Epithelial cell of prostate (primary cell): ENCODE measurements at regions not wholly inside any gene's neighbourhood (a gene's known extent, or its start where the extent isn't known, plus 50 kb on each side); places are given as distances from the start of the nearest gene placed in this dataset.

Source experiments
- DNase-seq: peaks from one replicate; pipeline ENCODE4 v3.0.0-alpha.2; 2011; ENCODE audit warnings: low read depth, low spot score
- H3K27ac ChIP-seq: fragments of 450-650 bp; 2 replicates; pipeline ENCODE4 v1.5.1; 2017; ENCODE audit warnings: mild to moderate bottlenecking

DNA sequence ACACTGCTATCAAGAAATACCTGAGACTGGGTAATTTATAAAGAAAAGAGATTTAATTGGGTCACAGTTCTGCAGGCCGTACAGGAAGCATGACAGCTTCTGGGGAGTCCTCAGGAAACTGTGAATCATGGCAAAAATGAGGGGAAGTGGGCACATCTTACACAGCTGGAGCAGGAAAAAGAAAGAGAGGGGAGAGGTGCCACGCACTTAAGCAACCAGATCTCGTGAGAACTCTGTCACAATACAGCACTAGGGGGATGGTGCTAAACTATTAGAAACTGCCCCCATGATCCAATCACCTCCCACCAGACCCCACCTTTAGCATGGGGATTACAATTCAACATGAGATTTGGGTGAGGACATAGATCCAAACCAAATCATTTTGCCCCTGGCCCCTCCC, 105.5 kb upstream of the CPLX2 start:
- no peak for DNase-seq
- H3K27ac ChIP-seq = no peak overlapping the region

GRCh38 chr5:175766963-175767362, 104.4 kb upstream of the CPLX2 start:
- H3K27ac ChIP-seq = no peak overlapping the region
- no peak for DNase-seq

DNA sequence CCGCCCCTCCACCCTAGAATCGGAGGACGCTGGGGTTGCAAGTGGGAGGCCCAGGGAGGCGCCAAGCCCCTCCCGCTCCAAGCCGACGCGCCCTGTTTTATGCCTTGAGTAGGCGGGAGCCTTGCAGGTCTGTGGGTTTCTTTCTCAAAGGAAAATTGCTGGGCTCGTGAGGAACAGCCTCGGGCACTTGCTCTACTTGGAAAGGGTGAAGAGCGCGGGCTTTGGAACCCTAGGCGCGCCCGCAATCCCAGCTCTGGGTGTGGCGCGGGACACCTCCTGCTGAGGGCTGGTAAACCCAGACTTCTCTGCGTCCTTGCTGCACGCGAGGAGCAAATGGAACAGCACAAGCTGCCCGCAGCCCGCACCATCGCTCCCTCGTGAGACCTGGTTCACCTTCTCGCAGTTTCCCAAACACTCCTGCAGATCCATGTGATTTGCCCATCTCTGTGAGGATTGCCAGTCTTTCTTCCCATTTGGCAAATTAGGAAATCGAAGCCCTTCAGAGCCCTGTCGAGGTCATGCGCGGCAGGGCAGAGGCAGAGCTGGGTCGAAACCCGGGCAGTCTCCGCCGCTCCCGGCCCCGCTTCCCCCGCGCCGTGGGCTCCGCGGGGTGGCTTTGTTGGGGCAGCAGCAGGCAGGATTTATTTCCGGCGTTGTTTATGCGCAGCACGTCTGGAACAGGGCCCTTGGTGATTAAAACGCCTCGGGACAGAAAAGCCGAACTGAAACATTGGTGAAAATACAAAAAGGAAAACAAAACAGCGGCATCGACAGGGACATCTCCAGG, 98.4 kb upstream of the CPLX2 start:
- no peak for DNase-seq
- no peak overlapping the region for H3K27ac ChIP-seq

DNA sequence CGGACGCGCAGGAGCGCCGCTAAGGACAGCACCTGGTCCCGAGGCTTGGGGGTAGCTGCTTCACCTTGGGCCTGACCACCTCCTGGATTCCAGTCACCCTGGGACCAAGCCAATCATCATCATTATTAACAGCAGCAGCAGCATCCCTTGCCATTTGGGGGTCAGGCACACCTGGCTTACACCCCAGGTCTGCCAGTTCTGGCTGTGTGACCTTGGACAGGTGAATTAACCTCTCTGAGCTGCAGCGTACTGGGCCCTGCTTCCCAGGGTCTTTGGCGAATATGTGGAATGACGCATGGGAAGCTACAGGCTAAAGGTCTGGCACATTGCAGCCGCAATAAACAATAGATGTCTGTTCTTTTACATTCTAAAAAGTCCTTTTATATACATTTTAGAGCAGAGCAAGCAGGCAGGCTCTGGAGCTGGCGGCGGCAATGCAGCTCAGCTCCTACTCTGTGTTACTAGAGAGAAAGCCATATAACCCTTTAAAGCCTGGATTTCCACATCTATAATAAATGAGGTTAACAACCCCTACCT, 97.8 kb upstream of the CPLX2 start:
- no peak for DNase-seq
- H3K27ac ChIP-seq = no peak overlapping the region

- no peak for DNase-seq
- H3K27ac ChIP-seq = no peak overlapping the region
Measured at GRCh38 chr5:175775416-175775815, 96.0 kb upstream of the CPLX2 start.

GRCh38 chr5:175778951-175779503, 92.4 kb upstream of the CPLX2 start:
- no peak for DNase-seq
- no peak overlapping the region for H3K27ac ChIP-seq

GRCh38 chr5:175783739-175784138, 87.6 kb upstream of the CPLX2 start:
- no peak overlapping the region for H3K27ac ChIP-seq
- DNase-seq = no peak

DNA sequence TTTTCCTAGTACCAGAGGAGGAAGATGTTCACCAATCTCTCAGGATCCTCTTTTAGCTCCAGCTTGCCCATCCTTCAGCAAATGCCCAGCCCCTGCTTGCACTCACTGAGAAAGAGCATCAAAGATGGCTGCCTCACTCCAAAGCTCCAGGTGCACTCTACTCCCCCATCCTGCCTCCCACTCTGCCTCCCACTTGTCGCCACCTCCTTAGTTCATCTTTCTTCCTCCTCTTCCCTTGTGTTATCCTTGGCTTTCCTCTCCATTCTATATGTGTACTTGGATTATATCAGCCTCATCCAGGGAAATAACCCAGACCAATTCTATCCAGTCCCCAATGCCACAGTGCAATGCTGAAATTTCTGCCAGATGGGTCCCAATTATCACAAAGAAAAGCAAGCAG, 87.1 kb upstream of the CPLX2 start:
- H3K27ac ChIP-seq = no peak overlapping the region
- no peak for DNase-seq

- DNase-seq = no peak
Measured at GRCh38 chr5:175785681-175786080, 85.7 kb upstream of the CPLX2 start.

DNA sequence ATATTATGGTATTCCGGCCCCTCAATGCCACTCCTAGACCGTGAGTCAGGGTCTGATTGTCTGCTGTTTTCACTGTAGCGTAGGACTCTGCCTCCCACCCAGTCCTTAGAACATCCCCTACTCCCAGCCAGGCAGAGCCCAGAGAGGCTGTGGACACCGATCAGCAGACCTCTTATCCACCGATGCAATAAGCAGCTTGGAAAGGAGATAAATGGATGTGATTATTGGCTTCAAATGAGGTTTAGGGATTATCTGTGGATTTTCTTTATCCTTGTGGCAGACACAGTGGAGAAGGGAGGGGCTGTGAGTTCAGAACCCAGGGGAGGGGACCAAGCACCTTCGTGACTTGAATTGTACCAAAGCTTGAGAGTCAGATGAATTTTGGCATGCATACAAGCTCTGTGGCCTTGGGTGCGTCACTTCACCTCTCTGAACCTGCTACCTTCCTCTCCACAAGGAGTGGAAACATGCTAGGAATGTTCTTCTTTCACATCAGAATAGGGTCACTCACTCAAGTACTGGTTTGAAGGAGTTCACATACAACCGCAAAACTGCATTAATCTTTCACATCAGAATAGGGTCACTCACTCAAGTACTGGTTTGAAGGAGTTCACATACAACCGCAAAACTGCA, 83.1 kb upstream of the CPLX2 start:
- no peak overlapping the region for H3K27ac ChIP-seq
- DNase-seq = no peak

More at GRCh38 chr5:175785681-175786080, 85.7 kb upstream of the CPLX2 start:
- H3K27ac ChIP-seq = no peak overlapping the region

DNA sequence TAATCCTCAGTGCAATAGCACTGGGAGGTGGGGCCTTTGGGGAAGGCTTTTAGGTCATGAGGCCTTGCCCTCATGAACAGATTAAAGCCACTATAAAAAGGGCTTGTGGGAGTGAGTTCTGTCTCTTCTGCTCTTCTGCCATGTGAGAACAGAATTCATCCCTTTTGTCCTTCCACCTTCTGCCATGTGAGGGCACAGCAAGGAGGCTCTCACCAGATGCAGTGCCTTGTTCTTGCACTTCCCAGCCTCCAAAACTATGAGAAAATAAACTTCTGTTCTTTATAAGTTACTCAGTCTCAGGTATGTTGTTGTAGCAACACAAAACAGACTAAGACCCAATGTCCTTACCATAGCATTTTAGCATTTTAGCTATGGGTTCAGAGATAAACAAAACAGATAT, 81.7 kb upstream of the CPLX2 start:
- no peak overlapping the region for H3K27ac ChIP-seq
- no peak for DNase-seq

DNA sequence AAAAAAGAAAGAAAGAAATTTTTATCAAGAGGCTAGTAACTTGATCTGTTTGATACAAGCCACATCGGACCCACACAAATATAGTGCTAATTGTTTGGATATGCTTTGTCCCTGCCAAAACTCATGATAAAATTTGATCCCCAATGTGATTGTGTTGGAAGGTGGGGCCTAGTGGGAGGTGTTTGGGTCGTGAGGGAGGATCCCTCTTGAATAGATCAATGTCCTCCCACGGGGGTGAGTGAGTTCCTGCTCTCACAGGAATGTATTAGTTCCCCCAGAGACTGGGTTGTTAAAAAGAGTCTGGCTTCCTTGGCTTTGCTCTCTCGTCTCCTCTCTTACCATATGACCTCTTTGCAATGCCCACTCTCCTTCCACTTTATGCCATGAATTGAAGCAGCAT, 80.6 kb upstream of the CPLX2 start:
- no peak for DNase-seq
- H3K27ac ChIP-seq = no peak overlapping the region

DNA sequence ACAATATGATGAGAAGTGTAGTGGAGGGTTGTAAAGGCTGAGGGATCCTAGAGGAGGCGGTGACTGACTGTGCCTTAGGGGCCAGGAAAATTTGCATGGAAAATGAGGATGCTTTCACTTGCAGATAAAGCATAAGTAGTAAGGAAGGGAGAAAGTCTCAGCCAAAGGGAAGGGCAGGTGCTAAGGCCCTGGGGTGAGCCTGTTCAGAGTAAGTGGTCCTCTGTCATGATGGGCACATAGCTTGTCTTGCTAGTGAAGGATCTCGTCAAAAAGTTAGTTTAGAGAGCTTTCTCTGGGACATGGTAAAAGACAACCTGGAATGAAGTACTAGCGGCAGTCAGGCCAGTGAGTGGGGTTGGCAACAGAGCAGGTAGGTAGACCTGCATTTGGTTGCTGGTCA, 75.4 kb upstream of the CPLX2 start:
- H3K27ac ChIP-seq = no peak overlapping the region
- DNase-seq = no peak

GRCh38 chr5:175796536-175797499, 74.6 kb upstream of the CPLX2 start:
- H3K27ac ChIP-seq = no peak overlapping the region
- no peak for DNase-seq

- H3K27ac ChIP-seq = no peak overlapping the region
- DNase-seq = no peak
Measured at GRCh38 chr5:175797521-175798038, 73.8 kb upstream of the CPLX2 start.

- H3K27ac ChIP-seq = no peak overlapping the region
- DNase-seq = no peak
Measured at GRCh38 chr5:175798626-175799025, 72.8 kb upstream of the CPLX2 start.

GRCh38 chr5:175800656-175801081, 70.7 kb upstream of the CPLX2 start:
- H3K27ac ChIP-seq = no peak overlapping the region
- no peak for DNase-seq

GRCh38 chr5:175802361-175802760, 69.0 kb upstream of the CPLX2 start:
- no peak for DNase-seq
- no peak overlapping the region for H3K27ac ChIP-seq

DNA sequence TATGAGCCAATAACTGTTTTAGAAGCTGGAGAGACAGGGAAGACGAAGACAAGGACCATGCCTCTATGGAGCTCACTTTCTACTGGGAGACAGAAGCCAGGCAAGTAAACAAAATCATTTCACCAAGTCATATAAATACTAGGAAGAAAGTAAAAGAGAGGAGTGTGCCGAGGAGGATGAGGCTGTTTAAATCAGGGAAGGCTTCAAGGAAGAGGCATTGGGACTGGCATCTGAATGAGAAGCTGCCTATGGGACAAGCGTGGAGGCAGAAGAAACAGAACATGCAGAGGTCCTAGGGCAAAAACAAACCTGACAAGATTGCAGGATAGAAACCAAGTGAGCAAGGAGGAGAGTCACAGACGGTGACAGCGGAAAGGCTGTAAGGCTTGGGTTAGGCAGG, 68.1 kb upstream of the CPLX2 start:
- H3K27ac ChIP-seq = no peak overlapping the region
- no peak for DNase-seq
